ENCODE measurements at regions not wholly inside any gene's neighbourhood (a gene's known extent, or its start where the extent isn't known, plus 50 kb on each side); places are given as distances from the start of the nearest gene placed in this dataset.
"Not testable (repeated sequence)": the region's sequence is repeated elsewhere in the genome, so short reads cannot be mapped to it uniquely, and the experiment has no call there.

GRCh38 chr17:68141050-68141449 is 105.5 kb downstream of the KPNA2 start:
- DNase-seq (ENCODE audit: low read depth) = no peak

GRCh38 chr17:68142595-68142994 is 105.2 kb upstream of the AMZ2 start:
- no peak for DNase-seq (ENCODE audit: low read depth)

GRCh38 chr17:68143425-68143824 is 104.4 kb upstream of the AMZ2 start:
- DNase-seq (ENCODE audit: low read depth) = no peak

GRCh38 chr17:68145088-68145487 is 102.8 kb upstream of the AMZ2 start:
- DNase-seq (ENCODE audit: low read depth) = no peak

GRCh38 chr17:68148936-68149335 is 98.9 kb upstream of the AMZ2 start:
- no peak for DNase-seq (ENCODE audit: low read depth)

- no peak for DNase-seq (ENCODE audit: low read depth)
Measured at GRCh38 chr17:68152161-68152571, 95.7 kb upstream of the AMZ2 start.

- no peak for DNase-seq (ENCODE audit: low read depth)
Measured at GRCh38 chr17:68155692-68156091, 92.2 kb upstream of the AMZ2 start.

GRCh38 chr17:68161644-68162428 is 86.0 kb upstream of the AMZ2 start:
- DNase-seq (ENCODE audit: low read depth) = no peak

GRCh38 chr17:68168273-68169164 is 79.3 kb upstream of the AMZ2 start:
- not testable (repeated sequence) for DNase-seq (ENCODE audit: low read depth)

- DNase-seq (ENCODE audit: low read depth) = not testable (repeated sequence)
Measured at GRCh38 chr17:68169165-68169821, 78.5 kb upstream of the AMZ2 start.

- no peak for DNase-seq (ENCODE audit: low read depth)
Measured at GRCh38 chr17:68169840-68170239, 78.0 kb upstream of the AMZ2 start.

- DNase-seq (ENCODE audit: low read depth) = no peak
Measured at GRCh38 chr17:68170246-68170645, 77.6 kb upstream of the AMZ2 start.

- DNase-seq (ENCODE audit: low read depth) = peak; percentile 67
Measured at GRCh38 chr17:68172461-68172954, 75.3 kb upstream of the AMZ2 start.

- no peak for DNase-seq (ENCODE audit: low read depth)
Measured at GRCh38 chr17:68175416-68175815, 72.4 kb upstream of the AMZ2 start.

- DNase-seq (ENCODE audit: low read depth) = no peak
Measured at GRCh38 chr17:68175905-68176304, 71.9 kb upstream of the AMZ2 start.

GRCh38 chr17:68176718-68177117 is 71.1 kb upstream of the AMZ2 start:
- no peak for DNase-seq (ENCODE audit: low read depth)

- no peak for DNase-seq (ENCODE audit: low read depth)
Measured at GRCh38 chr17:68178831-68179230, 69.0 kb upstream of the AMZ2 start.

- no peak for DNase-seq (ENCODE audit: low read depth)
Measured at GRCh38 chr17:68179236-68179925, 68.5 kb upstream of the AMZ2 start.

- no peak for DNase-seq (ENCODE audit: low read depth)
Measured at GRCh38 chr17:68179926-68180285, 67.9 kb upstream of the AMZ2 start.

GRCh38 chr17:68182011-68182306 is 65.9 kb upstream of the AMZ2 start:
- DNase-seq (ENCODE audit: low read depth) = no peak

- DNase-seq (ENCODE audit: low read depth) = peak; percentile 44
Measured at GRCh38 chr17:68182940-68183551, 64.8 kb upstream of the AMZ2 start.

GRCh38 chr17:68184141-68184571 is 63.7 kb upstream of the AMZ2 start:
- DNase-seq (ENCODE audit: low read depth) = no peak

All from stimulated activated CD8-positive, alpha-beta memory T cell treated with anti-CD3 and anti-CD28 coated beads, Interleukin-15, amount 100 ng/mL, for 1 hour (primary cell).